MCF 10A (cell line): ENCODE measurements at regions not wholly inside any gene's neighbourhood (a gene's known extent, or its start where the extent isn't known, plus 50 kb on each side); places are given as distances from the start of the nearest gene placed in this dataset.

Experiments
- BruUV-seq: library from RNA; stranded (reverse); fragments of 400-500 nt; replicated peaks from 2 replicates; lab custom pipeline; 2021; lab: Mats Ljungman, UMichigan
- CTCF ChIA-PET: fragments of 300-600 bp; sonication (Branson Sonifier 250); formaldehyde crosslinking; extraction: SDS; loops from one replicate; lab custom pipeline; 2021; ENCODE audit warnings: antibody characterized with exemption, inconsistent platforms; lab: Yijun Ruan, JAX
- POLR2A ChIA-PET: fragments of 300-600, 350-650 bp; sonication (Branson Sonifier 250); formaldehyde crosslinking; extraction: SDS; loops from one replicate; lab custom pipeline; 2020; ENCODE audit warnings: antibody characterized with exemption, inconsistent platforms; lab: Yijun Ruan, JAX
- DNase-seq: peaks from one replicate; pipeline ENCODE4 v3.0.0-alpha.2; 2018; ENCODE audit not compliant: unreplicated experiment
- H3K27ac Mint-ChIP-seq: one replicate; pipeline ENCODE4 v1.8.0; 2022; ENCODE audit warnings: mild to moderate bottlenecking, low read depth, mixed read lengths; ENCODE audit not compliant: unreplicated experiment
- H3K27me3 Mint-ChIP-seq: one replicate; pipeline ENCODE4 v1.8.0; 2022; ENCODE audit warnings: mixed read lengths; ENCODE audit not compliant: insufficient read depth, unreplicated experiment
- H3K36me3 Mint-ChIP-seq: one replicate; pipeline ENCODE4 v1.8.0; 2022; ENCODE audit warnings: mild to moderate bottlenecking, moderate library complexity, mixed read lengths; ENCODE audit not compliant: insufficient read depth, unreplicated experiment
- H3K4me1 Mint-ChIP-seq: one replicate; pipeline ENCODE4 v1.8.0; 2022; ENCODE audit warnings: mixed read lengths; ENCODE audit not compliant: insufficient read depth, unreplicated experiment
- H3K4me3 Mint-ChIP-seq: one replicate; pipeline ENCODE4 v1.8.0; 2022; ENCODE audit warnings: mild to moderate bottlenecking, moderate library complexity, mixed read lengths; ENCODE audit not compliant: unreplicated experiment
- H3K9me3 Mint-ChIP-seq: one replicate; pipeline ENCODE4 v1.8.0; 2022; ENCODE audit warnings: mixed read lengths; ENCODE audit not compliant: unreplicated experiment
- CTCF ChIP-seq: fragments of 200-600 bp; IDR thresholded peaks from one replicate; pipeline ENCODE4 v1.8.0; 2022; ENCODE audit warnings: antibody characterized with exemption, mild to moderate bottlenecking; ENCODE audit not compliant: unreplicated experiment
- intact Hi-C: fragments of 100-400 bp; cut with micrococcal nuclease; formaldehyde crosslinking; loops from 2 replicates; pipeline ENCODE4 v1.14.1; 2022

- Mint-ChIP-seq H3K27ac (no peak overlapping the region), H3K36me3 (no peaks in the 10 kb centered on the region), H3K9me3 (no peaks in the 10 kb centered on the region), H3K4me3 (no peak overlapping the region), H3K27me3 (peaks cover 12% of the 10 kb centered on the region), H3K4me1 (no peaks in the 10 kb centered on the region)
- TF ChIP-seq CTCF = no peak
- intact Hi-C loops = no loop called here
- DNase-seq = no peak
- ChIA-PET POLR2A (no interaction called here), CTCF (no interaction called here)
- BruUV-seq = no TSS peak
These were observed 229.7 kb upstream of the PITRM1 start for GRCh38 chr10:3402187-3402751.

GRCh38 chr10:3401491-3401938 lies 228.9 kb upstream of the PITRM1 start:
- no peak overlapping the region for H3K4me3 Mint-ChIP-seq
- ChIA-PET CTCF (no interaction called here), POLR2A (no interaction called here)
- intact Hi-C loops = no loop called here
- H3K4me1 Mint-ChIP-seq = no peaks in the 10 kb centered on the region
- no TSS peak for BruUV-seq
- DNase-seq = peak; percentile 9
- peaks cover 15% of the 10 kb centered on the region for H3K27me3 Mint-ChIP-seq
- no peak overlapping the region for H3K27ac Mint-ChIP-seq
- H3K36me3 Mint-ChIP-seq = no peaks in the 10 kb centered on the region
- TF ChIP-seq CTCF = no peak
- no peaks in the 10 kb centered on the region for H3K9me3 Mint-ChIP-seq

- DNase-seq = no peak
- peaks cover 15% of the 10 kb centered on the region for H3K27me3 Mint-ChIP-seq
- no peaks in the 10 kb centered on the region for H3K4me1 Mint-ChIP-seq
- H3K4me3 Mint-ChIP-seq = no peak overlapping the region
- no peaks in the 10 kb centered on the region for H3K9me3 Mint-ChIP-seq
- no peak overlapping the region for H3K27ac Mint-ChIP-seq
- TF ChIP-seq CTCF = no peak
- H3K36me3 Mint-ChIP-seq = no peaks in the 10 kb centered on the region
- ChIA-PET POLR2A (no interaction called here), CTCF (no interaction called here)
- intact Hi-C loops = no loop called here
- BruUV-seq = no TSS peak
These were observed 227.8 kb upstream of the PITRM1 start for GRCh38 chr10:3400348-3400747.

- no peaks in the 10 kb centered on the region for H3K9me3 Mint-ChIP-seq
- ChIA-PET POLR2A (no interaction called here), CTCF (interaction anchor here (0.7 kb wide), 1 partner anchor 8 kb away, joined by 4 read pairs; no protein-coding TSS in a partner anchor)
- no peak for TF ChIP-seq CTCF
- intact Hi-C loops = no loop called here
- BruUV-seq = no TSS peak
- H3K27me3 Mint-ChIP-seq = peaks cover 15% of the 10 kb centered on the region
- H3K4me3 Mint-ChIP-seq = no peak overlapping the region
- no peak overlapping the region for H3K27ac Mint-ChIP-seq
- no peaks in the 10 kb centered on the region for H3K36me3 Mint-ChIP-seq
- no peak for DNase-seq
- H3K4me1 Mint-ChIP-seq = no peaks in the 10 kb centered on the region
These were observed 227.2 kb upstream of the PITRM1 start for GRCh38 chr10:3399756-3400155.
